GM12878 (cell line): ENCODE measurements at regions not wholly inside any gene's neighbourhood (a gene's known extent, or its start where the extent isn't known, plus 50 kb on each side); places are given as distances from the start of the nearest gene placed in this dataset.

Experiments
- BCL3 ChIP-seq: IDR thresholded peaks from 2 replicates; pipeline ENCODE4 v1.6.1; 2011; ENCODE audit warnings: borderline replicate concordance, low read depth, mild to moderate bottlenecking, moderate library complexity, low read length; ENCODE audit not compliant: insufficient read depth, poor library complexity, severe bottlenecking
- CTCF ChIP-seq, 3 experiments: IDR thresholded peaks in 2 of 3; conservative IDR thresholded peaks in 1 of 3; 2 replicates each; pipeline ENCODE4 v1.5.1; 2011; ENCODE audit warnings: low read depth in 3 of 3, low read length in 3 of 3, mild to moderate bottlenecking in 3 of 3, control low read depth in 2 of 3, moderate library complexity in 2 of 3, inconsistent platforms in 1 of 3, mixed read lengths in 1 of 3; ENCODE audit not compliant: control insufficient read depth in 2 of 3, insufficient read depth in 1 of 3; ENCODE audit errors: extremely low read depth in 1 of 3
- EZH2 ChIP-seq: IDR thresholded peaks from 2 replicates; pipeline ENCODE4 v1.6.1; 2012; ENCODE audit warnings: low read depth, mild to moderate bottlenecking, control low read depth, inconsistent platforms, low read length, borderline replicate concordance; ENCODE audit not compliant: control insufficient read depth
- MAX ChIP-seq: IDR thresholded peaks from 2 replicates; pipeline ENCODE4 v1.6.1; 2012; ENCODE audit warnings: low read depth, low read length, improper control_type of control experiment
- MEF2A ChIP-seq: IDR thresholded peaks from 2 replicates; pipeline ENCODE4 v1.6.1; 2011; ENCODE audit warnings: low read depth, mild to moderate bottlenecking, low read length, moderate library complexity; ENCODE audit not compliant: insufficient read depth
- NR2C1 ChIP-seq: fragments of 450-650 bp; IDR thresholded peaks from 2 replicates; pipeline ENCODE4 v1.6.1; 2017; ENCODE audit warnings: antibody characterized with exemption, mild to moderate bottlenecking, moderate library complexity
- PBX3 ChIP-seq: IDR thresholded peaks from 2 replicates; pipeline ENCODE4 v1.6.1; 2011; ENCODE audit warnings: mild to moderate bottlenecking, low read depth, low read length, moderate library complexity; ENCODE audit not compliant: insufficient replicate concordance
- POLR2AphosphoS2 ChIP-seq: IDR thresholded peaks from 2 replicates; pipeline ENCODE4 v1.6.1; 2011; ENCODE audit warnings: low read depth, mild to moderate bottlenecking, low read length, improper control_type of control experiment, moderate library complexity
- POLR2AphosphoS5 ChIP-seq: IDR thresholded peaks from 2 replicates; pipeline ENCODE4 v1.6.1; 2011; ENCODE audit warnings: mild to moderate bottlenecking, low read length, inconsistent platforms
- TARDBP ChIP-seq: IDR thresholded peaks from 2 replicates; pipeline ENCODE4 v1.6.1; 2016; ENCODE audit warnings: borderline replicate concordance

- TF ChIP-seq MEF2A: no peak
- TF ChIP-seq CTCF (IDR thresholded peaks at IDR 0.05 in 2 of 3, conservative IDR thresholded peaks at IDR 0.05 in 1 of 3; ENCODE audit: control insufficient read depth in 2 of 3, extremely low read depth in 1 of 3, insufficient read depth in 1 of 3, low read depth in 3 of 3, low read length in 3 of 3): no peak
- no peak for TF ChIP-seq NR2C1
- TF ChIP-seq POLR2AphosphoS5: no peak
- TF ChIP-seq PBX3: no peak
- no peak for TF ChIP-seq EZH2
- TF ChIP-seq MAX: no peak
- TF ChIP-seq POLR2AphosphoS2: no peak
- TF ChIP-seq TARDBP: no peak
- no peak for TF ChIP-seq BCL3
Observed at GRCh38 chr5:17061973-17062470, 125.9 kb upstream of the MYO10 start.
